ENCODE measurements at regions not wholly inside any gene's neighbourhood (a gene's known extent, or its start where the extent isn't known, plus 50 kb on each side); places are given as distances from the start of the nearest gene placed in this dataset.
A peak's percentile ranks its signal among the peaks of the same experiment; 100 is the strongest.

DNA sequence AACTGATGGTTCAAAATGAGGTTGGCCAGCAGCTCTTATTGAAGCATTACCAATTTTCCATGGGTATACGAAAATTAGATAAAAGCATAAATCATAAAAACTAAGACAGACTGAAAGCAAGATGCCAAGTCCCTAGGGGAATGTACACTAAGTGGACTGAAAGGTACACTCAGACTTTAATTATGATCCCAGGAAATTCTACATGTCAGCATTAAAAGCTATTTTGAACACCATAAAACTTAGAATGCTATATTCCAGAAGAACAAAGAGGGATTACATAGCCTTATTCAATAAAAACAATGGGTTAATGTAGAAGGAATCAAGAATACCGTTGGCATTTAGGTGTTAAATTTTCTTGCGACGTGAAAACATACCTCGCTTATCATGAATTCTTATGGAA lies 558.5 kb downstream of the LRRIQ3 start:
- Mint-ChIP-seq H3K36me3 (ENCODE audit: insufficient read depth) (no peaks in the 10 kb centered on the region), H3K4me1 (ENCODE audit: low read depth) (no peaks in the 10 kb centered on the region), H3K27ac (no peak overlapping the region), H3K9me3 (ENCODE audit: low read depth) (no peaks in the 10 kb centered on the region), H3K4me3 (ENCODE audit: low read depth) (no peak overlapping the region), H3K27me3 (peaks cover 13% of the 10 kb centered on the region)
- TF ChIP-seq, protein P1, sequence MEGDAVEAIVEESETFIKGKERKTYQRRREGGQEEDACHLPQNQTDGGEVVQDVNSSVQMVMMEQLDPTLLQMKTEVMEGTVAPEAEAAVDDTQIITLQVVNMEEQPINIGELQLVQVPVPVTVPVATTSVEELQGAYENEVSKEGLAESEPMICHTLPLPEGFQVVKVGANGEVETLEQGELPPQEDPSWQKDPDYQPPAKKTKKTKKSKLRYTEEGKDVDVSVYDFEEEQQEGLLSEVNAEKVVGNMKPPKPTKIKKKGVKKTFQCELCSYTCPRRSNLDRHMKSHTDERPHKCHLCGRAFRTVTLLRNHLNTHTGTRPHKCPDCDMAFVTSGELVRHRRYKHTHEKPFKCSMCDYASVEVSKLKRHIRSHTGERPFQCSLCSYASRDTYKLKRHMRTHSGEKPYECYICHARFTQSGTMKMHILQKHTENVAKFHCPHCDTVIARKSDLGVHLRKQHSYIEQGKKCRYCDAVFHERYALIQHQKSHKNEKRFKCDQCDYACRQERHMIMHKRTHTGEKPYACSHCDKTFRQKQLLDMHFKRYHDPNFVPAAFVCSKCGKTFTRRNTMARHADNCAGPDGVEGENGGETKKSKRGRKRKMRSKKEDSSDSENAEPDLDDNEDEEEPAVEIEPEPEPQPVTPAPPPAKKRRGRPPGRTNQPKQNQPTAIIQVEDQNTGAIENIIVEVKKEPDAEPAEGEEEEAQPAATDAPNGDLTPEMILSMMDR (IDR thresholded peaks at IDR 0.05; ENCODE audit: unreplicated experiment), result no peak
- no peak for DNase-seq (ENCODE audit: low spot score, unreplicated experiment)

DNA sequence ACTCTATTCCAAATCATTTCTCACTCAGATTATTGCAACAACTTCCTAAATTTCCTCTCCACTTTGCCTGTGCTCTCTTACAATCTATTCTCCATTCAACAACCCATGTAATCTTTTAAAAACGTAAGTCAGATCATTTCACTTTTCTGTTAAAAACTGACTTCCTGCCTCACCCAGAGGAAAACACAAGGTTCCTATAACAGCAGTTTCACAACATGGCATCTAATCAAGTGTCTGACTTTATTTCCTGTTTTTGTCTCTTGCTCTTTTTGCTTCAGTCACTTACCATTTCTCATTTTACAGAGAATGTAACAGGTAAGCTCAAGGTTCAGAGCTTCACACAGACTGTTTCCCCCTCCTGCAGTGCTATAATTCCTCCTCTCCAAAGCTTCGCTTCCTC lies 560.7 kb downstream of the LRRIQ3 start:
- no peaks in the 10 kb centered on the region for H3K36me3 Mint-ChIP-seq (ENCODE audit: insufficient read depth)
- H3K27me3 Mint-ChIP-seq, result peaks cover 10% of the 10 kb centered on the region
- H3K9me3 Mint-ChIP-seq (ENCODE audit: low read depth), result no peaks in the 10 kb centered on the region
- H3K4me3 Mint-ChIP-seq (ENCODE audit: low read depth), result no peak overlapping the region
- TF ChIP-seq, protein P1 (IDR thresholded peaks at IDR 0.05; ENCODE audit: unreplicated experiment), result no peak
- no peak for DNase-seq (ENCODE audit: low spot score, unreplicated experiment)
- H3K4me1 Mint-ChIP-seq (ENCODE audit: low read depth), result peaks cover 8% of the 10 kb centered on the region
- H3K27ac Mint-ChIP-seq, result no peak overlapping the region

DNA sequence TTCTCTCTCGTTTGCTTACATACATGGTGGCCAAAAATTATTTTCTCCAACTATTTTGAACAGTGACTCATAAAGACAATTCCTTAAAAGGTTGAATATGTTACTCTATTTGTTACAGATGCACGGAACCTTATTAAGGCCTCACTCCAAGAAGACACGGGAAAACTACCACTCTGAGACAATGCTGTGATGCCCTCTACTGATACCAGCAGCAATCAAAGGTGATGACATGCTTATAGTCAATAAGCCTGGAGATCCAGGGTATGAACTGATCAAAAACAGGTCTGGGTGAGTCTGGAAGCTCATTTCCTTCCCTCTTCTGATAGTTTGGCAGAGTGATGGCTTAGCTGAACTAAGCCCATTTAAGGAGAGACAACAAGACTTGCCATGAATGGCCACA lies 563.0 kb downstream of the LRRIQ3 start:
- no peak for DNase-seq (ENCODE audit: low spot score, unreplicated experiment)
- Mint-ChIP-seq H3K9me3 (ENCODE audit: low read depth) (no peaks in the 10 kb centered on the region), H3K4me1 (ENCODE audit: low read depth) (peaks cover 10% of the 10 kb centered on the region), H3K27me3 (peaks cover 21% of the 10 kb centered on the region), H3K27ac (no peak overlapping the region), H3K36me3 (ENCODE audit: insufficient read depth) (no peaks in the 10 kb centered on the region), H3K4me3 (ENCODE audit: low read depth) (no peak overlapping the region)
- TF ChIP-seq, protein P1 (IDR thresholded peaks at IDR 0.05; ENCODE audit: unreplicated experiment), result no peak

DNA sequence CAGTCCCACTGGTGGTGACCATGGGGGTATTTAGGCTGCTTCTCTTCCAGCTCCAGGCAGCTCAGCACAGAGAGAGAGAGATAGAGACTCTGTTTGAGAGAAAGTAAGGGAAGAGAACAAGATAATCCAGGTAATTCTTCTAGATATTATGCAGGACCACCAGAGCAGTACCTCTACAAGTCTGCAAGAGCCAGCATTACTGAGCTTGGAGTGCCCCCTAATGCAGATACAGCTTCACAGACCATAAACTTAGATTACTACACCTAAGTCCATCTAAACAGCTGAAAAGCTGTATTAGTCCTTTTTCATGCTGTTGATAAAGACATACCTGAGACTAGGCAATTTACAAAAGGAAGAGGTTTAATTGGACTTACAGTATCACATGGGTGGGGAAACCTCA lies 570.3 kb downstream of the LRRIQ3 start:
- H3K4me3 Mint-ChIP-seq (ENCODE audit: low read depth), result no peak overlapping the region
- H3K27me3 Mint-ChIP-seq, result peaks cover 17% of the 10 kb centered on the region
- no peak for DNase-seq (ENCODE audit: low spot score, unreplicated experiment)
- H3K4me1 Mint-ChIP-seq (ENCODE audit: low read depth), result peaks cover 6% of the 10 kb centered on the region
- H3K27ac Mint-ChIP-seq, result no peak overlapping the region
- no peaks in the 10 kb centered on the region for H3K9me3 Mint-ChIP-seq (ENCODE audit: low read depth)
- TF ChIP-seq, protein P1 (IDR thresholded peaks at IDR 0.05; ENCODE audit: unreplicated experiment), result peak; percentile 15
- H3K36me3 Mint-ChIP-seq (ENCODE audit: insufficient read depth), result no peaks in the 10 kb centered on the region

DNA sequence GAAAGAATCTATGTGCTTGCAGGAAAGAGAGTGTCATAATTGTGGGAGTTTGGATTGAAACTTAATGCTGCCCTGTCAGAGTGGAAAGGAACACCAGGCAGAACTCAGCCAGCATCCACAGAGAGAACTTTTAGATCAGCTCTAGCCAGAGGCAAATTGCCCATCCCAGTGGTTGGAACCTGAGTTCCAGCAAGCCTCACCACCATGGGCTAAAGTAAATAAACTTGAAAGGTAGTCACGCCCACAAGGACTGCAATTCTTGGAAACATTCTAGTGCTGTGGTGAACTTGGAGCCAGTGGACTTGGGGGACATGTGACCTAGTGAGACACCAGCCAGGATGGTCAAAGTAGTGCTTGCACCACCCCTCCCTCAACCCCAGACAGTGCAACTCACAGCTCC lies 571.6 kb downstream of the LRRIQ3 start:
- no peaks in the 10 kb centered on the region for H3K9me3 Mint-ChIP-seq (ENCODE audit: low read depth)
- H3K4me1 Mint-ChIP-seq (ENCODE audit: low read depth), result no peaks in the 10 kb centered on the region

More for the DNA sequence above, 571.6 kb downstream of the LRRIQ3 start:
- Mint-ChIP-seq H3K36me3 (ENCODE audit: insufficient read depth) (no peaks in the 10 kb centered on the region), H3K27ac (no peak overlapping the region), H3K4me3 (ENCODE audit: low read depth) (no peak overlapping the region), H3K27me3 (peaks cover 17% of the 10 kb centered on the region)
- TF ChIP-seq, protein P1 (IDR thresholded peaks at IDR 0.05; ENCODE audit: unreplicated experiment), result no peak
- DNase-seq (ENCODE audit: low spot score, unreplicated experiment), result no peak
